Activated CD4-positive, alpha-beta T cell treated with anti-CD3 and anti-CD28 coated beads, Interleukin-10, Interleukin-2, amounts not matched to agents 100 ng/mL and 50 ng/mL, durations not matched to agents 16 hours and 8 hours (primary cell): ENCODE measurements at regions not wholly inside any gene's neighbourhood (a gene's known extent, or its start where the extent isn't known, plus 50 kb on each side); places are given as distances from the start of the nearest gene placed in this dataset.
"Not testable (repeated sequence)": the region's sequence is repeated elsewhere in the genome, so short reads cannot be mapped to it uniquely, and the experiment has no call there.

Source experiments
- DNase-seq: peaks from one replicate; pipeline ENCODE4 v3.0.0-alpha.2; 2020

DNA sequence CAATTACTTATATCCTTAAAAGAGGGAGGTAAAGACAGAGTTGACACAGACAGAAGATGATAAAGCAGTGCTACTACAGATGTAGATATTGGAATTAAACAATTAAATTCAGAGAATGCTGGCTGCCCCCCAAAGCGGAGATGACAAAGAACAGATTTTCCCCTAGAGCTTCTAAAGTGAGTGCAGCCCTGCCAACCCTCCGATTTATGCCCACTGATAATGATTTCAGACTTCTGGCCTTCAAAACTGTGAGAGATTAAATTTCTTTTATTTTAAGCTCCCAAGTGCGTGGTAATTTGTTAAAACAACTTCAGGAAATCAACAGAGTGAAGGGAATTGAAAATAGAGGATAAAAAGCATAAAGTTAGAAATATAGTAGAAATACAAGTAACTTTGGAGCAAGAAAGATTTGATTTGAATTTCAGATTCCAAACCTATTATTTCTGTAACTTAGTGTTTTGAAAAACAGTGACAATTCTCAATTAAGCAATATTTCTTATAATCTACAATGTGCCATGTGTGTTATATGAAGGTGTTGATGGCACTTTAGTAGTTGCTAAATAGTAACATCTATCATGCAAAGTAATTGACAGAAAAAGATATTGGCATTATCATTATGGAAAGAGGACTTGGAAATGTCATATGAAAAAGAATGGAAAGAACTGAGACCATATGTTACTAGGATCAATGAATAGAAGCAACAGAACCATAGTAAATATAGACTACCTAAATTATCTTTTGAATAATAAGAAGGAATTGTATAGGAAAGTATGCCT, 946.4 kb upstream of the PTPRD start:
- DNase-seq, result no peak

DNA sequence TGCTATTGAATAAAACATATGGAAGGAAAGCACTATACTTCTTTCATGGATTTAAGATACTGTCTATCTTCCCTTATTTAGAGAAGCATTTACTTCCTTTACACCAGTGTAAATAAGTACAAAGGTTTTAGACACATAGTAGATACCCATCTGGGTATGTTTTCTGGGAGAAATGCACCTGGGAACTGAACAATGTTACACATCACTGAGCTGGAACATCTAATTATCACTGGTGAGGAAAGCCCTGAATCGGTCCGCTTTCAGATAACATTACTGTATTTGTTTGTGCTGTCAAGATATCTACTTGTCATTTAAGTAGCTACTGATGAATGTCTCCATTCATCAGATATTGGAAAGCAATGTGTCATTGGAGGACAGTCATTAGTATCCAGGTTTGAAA, 964.7 kb upstream of the PTPRD start:
- DNase-seq, result no peak

DNA sequence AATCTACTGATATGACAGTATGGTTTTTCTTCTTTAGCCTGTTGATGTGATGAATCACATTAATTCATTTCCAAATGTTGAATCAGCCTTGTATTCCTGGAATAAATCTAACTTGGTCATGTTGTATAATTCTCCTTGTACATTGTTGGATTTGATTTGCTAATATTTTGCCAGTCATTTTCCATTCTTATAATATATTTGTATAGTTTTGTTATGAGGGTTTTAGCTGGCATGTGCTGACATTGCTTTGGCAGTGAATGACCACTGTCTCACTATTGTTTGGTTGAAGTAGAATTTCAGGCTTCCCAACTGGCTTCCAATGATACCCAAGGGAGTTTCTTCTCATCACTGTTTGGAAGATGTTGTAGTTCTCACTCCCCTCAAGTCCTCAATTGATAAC, 983.0 kb upstream of the PTPRD start:
- no peak for DNase-seq

- DNase-seq, result no peak
Measured at GRCh38 chr9:11618241-11618805, 1005.5 kb upstream of the PTPRD start.

DNA sequence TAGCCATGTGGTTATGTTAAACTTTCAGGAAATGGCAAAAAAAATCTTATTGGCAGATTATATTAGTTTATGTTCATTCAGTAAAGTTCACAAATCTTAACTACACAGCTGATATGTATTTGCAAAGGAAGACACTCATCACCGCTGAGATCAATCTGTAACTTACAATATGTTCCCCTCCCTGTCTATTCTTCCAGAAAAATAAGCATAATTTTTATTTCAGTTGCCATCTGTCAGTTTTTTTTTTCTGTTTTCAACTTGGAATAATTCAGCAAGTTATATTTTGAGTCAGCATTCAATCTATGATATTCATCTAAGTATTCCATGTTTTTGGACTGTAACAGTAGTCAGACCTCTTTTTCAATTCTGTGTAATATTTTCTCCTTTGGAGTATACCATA, 1019.9 kb upstream of the PTPRD start:
- no peak for DNase-seq

DNA sequence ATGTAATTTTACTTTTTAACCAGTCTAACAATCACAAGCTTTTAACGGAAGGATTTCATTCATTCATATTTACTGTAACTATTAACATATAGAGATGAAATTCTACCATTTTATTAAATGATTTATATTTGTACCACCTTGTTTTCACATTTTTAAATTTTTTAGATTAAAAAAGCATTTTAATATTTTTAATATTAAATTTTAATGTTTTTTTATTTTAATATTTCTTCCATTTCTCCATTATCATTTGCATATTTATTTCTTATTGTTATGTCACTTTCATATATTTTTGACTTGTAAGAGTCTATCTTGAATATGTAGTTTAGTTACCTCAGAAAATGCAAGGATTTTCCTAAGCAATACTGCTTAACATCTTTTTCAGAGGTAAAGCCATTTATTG, 1034.0 kb upstream of the PTPRD start:
- no peak for DNase-seq

DNA sequence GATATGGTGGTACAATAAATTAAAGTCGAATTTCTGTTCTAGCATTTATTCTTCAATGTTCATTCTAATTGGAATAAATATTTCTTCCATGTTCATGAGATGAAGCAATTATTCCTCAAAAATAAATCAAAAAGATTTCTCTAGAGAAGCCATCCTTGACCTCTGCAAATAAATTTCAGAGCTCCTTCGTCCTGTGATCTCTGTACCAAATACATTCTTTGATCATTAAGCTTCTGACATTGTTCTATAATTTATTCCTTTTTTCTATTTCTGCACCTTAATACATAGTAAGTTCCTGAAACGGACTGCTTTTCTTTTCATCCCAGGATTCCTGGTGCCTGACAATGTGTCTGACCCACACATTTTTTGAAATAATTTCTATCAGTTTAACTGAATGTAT, 1039.3 kb upstream of the TYRP1 start:
- no peak for DNase-seq

- no peak for DNase-seq
Measured at GRCh38 chr9:11663913-11664312, 1029.3 kb upstream of the TYRP1 start.

GRCh38 chr9:11676821-11677220, 1016.4 kb upstream of the TYRP1 start:
- no peak for DNase-seq

DNA sequence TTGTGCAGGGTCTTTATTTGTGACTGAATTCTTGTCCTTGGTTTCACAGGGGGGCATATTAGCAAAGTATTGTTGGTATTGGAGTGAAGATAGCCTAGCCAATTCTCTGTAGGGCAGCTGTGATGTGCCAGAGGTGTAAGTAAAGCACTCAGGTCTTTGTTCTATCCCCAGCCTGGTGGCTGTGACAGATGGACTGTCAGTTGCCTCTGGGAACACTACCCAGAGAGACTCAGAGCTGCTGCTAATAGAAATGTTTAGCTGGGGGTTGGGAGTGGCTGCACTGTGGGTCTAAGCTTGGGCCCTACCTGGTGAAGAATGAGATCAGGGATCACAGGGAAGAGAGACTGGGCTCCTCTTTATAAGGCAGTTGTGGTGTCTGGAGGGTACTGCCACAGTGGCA, 1006.5 kb upstream of the TYRP1 start:
- DNase-seq, result no peak

GRCh38 chr9:11697126-11697525, 996.1 kb upstream of the TYRP1 start:
- no peak for DNase-seq

DNA sequence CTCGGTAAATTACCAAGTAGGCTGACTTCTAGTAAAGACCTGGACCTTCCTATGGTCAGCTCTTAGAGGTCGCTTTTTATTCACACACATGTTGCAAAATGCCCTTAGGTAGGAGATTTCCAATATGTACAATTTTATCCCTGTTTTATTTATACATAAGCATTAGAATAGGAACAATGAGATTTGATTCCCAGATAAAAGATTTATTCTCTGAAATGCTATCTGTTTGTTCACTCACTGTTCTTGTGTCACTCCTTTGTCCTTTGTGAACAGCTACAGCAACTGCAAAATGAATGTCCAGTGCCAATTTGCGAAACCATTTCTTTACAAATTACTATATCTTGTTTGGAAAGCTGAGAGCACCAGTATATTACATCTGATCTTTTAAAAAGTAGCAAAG, 991.5 kb upstream of the TYRP1 start:
- DNase-seq, result no peak

DNA sequence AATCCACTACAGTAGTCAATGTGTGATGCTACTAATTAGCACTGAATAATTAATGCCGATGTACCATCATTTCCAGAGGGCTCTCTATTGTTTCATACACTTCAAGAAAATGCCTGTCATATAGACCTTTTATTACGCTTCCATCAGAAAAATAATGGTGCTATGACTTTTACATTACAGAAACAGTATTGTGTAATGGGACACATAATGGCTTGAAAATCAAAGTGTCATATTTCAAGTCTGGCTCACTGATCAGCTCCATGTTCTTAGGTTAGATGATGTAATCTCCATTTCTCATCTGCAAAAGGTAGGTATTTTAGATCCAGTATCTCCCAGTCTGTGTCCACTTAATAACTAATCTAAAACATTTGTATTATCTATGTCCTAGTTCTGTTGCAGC, 990.6 kb upstream of the TYRP1 start:
- DNase-seq, result no peak

- not testable (repeated sequence) for DNase-seq
Measured at GRCh38 chr9:11704198-11704597, 989.0 kb upstream of the TYRP1 start.

DNA sequence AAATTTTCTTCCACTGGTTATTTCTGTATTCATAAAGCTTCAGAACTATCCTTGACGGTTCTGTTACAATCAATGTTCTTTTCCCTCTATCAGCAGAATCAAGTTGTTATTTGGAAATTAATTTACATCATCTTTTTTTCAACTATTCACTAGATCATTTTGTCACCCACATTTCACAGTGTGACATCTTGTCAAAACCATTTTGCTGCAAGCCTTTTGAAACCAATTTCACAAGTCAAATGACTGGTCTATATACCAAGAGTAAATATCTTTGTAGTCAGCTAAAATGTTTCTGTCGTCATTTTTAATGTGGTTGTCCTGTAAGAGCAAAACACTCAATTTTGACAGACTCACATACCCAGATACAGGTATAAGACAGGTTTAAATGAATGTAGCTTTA, 984.3 kb upstream of the TYRP1 start:
- no peak for DNase-seq

DNA sequence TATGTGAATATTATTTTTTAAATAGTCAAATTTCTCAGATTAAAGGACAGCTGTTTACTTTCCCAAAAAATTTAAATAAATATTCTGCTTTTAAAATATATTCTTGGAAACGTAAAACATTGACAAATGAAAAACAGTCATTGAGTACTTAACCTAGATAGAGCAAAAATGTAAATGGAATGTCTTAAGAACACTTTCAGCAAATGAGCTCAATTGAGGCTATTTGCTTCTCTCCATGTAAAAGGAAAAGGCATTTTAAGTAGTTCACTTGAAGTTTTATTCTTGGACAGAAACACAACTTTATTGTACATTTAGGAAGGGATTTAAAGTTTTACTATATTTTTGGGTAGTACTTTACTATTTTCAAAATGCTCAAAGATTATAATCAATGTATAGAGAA, 983.6 kb upstream of the TYRP1 start:
- no peak for DNase-seq

DNA sequence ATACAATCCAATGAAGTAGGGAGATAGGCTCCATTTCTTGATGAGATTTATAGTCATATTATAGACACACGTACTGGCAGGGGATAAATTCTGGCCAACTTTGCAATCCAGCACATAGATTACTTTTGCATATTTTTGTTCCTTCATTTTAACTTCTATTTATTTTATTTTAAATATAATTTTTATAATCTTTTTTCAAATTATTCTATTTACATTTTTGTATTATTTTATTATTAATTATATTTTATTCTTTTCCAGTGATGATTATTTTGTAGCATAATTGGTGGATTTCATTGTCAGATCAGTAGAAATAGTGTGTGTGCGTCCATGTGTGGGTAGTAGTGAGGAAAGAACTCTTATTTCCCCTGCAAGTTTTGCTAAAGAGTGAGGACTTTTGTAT, 980.1 kb upstream of the TYRP1 start:
- no peak for DNase-seq

- DNase-seq, result no peak
Measured at GRCh38 chr9:11722957-11723356, 970.2 kb upstream of the TYRP1 start.

DNA sequence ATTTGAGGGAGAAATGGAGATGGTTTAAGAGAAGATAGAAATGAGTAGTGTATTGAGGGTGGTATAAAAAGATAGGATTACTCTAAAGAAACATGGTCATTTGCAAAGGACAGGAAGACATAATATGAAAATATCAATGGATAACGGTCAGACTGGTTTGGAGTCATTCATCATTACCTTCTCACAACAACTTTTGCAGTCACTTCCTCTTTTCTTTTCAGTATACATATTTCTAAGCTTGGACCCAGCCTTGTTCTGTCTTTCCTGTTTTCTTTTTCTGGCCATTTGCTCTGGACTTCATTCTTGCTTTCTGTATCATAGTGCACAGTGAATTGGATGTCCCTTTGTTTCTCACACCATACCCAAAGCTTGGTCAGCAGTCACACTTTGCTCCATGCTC, 966.5 kb upstream of the TYRP1 start:
- no peak for DNase-seq

- no peak for DNase-seq
Measured at GRCh38 chr9:11735391-11735790, 957.8 kb upstream of the TYRP1 start.

GRCh38 chr9:11742471-11742870, 950.7 kb upstream of the TYRP1 start:
- DNase-seq, result no peak

DNA sequence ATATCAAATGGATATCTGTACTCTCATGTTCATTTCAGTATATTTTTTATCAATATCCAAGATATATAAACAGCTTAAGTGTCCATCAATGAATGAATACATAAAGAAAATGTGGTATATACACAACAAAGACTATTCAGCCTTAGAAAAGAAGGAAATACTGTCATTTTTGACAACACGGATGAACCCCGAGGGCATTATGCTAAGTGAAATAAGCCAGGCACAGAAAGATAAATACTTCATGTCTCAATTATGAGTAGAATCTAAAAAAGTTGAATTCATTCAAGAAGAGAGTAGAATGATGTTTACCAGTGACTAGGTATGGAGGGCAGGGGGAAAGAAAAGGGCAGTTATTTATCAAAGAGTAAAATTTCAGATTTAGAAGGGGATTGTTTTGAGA, 949.8 kb upstream of the TYRP1 start:
- DNase-seq, result no peak

- DNase-seq, result no peak
Measured at GRCh38 chr9:11749396-11749795, 943.8 kb upstream of the TYRP1 start.

DNA sequence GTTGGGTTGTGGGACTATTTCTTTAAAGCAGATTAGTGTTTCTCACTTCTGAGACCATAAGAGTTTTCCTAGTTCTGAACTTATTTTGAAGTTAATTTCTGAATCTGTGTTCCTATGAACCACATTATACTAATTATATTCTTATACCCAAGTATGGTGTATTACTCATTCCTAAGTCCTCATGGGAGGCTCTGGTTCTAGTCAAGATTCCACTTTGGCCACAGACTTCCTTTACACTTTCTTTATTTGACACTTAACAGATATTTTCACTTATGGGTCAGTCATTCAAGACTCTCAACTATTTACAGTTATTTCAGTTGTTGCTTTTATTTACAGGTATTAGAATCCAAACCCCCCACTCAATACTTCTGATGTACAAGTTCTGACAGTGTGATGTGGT, 937.2 kb upstream of the TYRP1 start:
- DNase-seq, result no peak

DNA sequence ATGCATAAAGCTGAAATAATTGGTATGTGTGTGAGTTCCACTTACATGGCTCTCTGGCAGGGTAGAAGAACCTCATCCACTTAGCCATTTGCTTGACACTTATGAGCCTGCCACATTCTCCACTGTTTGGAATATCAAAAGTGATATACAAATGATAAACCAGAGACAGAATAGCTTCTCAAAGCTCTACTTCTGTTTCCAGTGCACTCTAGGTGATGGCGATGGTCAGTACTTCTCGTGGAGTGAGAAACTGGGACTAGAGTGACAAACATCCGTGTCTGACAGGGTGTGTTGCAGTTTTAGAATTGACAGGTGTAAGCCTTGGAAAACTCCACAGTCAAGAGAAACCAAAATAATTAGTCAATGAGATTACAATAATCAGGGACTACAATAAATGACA, 935.8 kb upstream of the TYRP1 start:
- no peak for DNase-seq
